ENCODE measurements at regions not wholly inside any gene's neighbourhood (a gene's known extent, or its start where the extent isn't known, plus 50 kb on each side); places are given as distances from the start of the nearest gene placed in this dataset.

DNA sequence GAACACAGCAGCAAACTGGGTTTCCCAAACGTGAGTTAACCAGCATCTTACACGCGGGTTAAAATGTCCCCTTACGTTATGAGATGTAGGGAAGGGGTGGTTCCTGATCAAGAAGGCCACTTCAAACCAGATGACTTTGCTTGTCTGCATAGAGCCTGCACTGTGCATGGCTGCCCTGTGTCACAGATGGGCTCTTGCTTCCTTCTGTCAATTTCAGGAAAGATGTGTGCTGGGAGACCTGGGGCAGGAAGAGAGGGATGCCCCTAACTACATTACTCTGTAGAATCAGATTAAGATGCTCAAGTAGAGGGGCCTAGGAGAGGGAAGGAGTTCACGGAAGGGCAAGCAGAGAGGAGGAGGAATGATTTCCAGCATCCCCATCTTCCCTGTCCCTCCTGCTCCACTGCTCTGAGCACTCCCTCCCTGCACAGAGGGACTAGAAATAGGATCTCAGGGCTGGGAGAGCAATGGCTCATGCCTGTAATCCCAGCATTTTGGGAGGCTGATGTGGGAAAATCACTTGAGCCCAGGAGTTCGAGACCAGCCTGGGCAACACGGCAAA, 63.5 kb upstream of the ZMYND8 start:
- H3K27ac ChIP-seq: no peak overlapping the region
- no peak for TF ChIP-seq EZH2 (IDR thresholded peaks at IDR 0.05)
- no peak for TF ChIP-seq CTCF (IDR thresholded peaks at IDR 0.05)
- TF ChIP-seq EZH2phosphoT487 (IDR thresholded peaks at IDR 0.05): no peak
- no peaks in the 10 kb centered on the region for H3K9me3 ChIP-seq (ENCODE audit: low read depth)
- H4K20me1 ChIP-seq (ENCODE audit: low read depth): no peaks in the 10 kb centered on the region
- Mint-ChIP-seq H3K27ac (no peak overlapping the region), H3K36me3 (no peaks in the 10 kb centered on the region), H3K27me3 (ENCODE audit: insufficient read depth, low read depth) (no peaks in the 10 kb centered on the region), H3K9me3 (no peaks in the 10 kb centered on the region), H3K4me3 (no peak overlapping the region), H3K4me1 (peaks cover 20% of the 10 kb centered on the region)
- H3K4me2 ChIP-seq: no peak overlapping the region
- peaks cover 7% of the 10 kb centered on the region for H3F3A ChIP-seq (ENCODE audit: low read depth)
- H3K36me3 ChIP-seq: no peaks in the 10 kb centered on the region
- no peaks in the 10 kb centered on the region for H3K27me3 ChIP-seq
- no peaks in the 10 kb centered on the region for H3K4me1 ChIP-seq
- H2AFZ ChIP-seq (replicated peaks): peak overlapping the region; percentile 55
- no peak overlapping the region for H3K9ac ChIP-seq
- H3K4me3 ChIP-seq: no peak overlapping the region
- no peak for DNase-seq (ENCODE audit: low spot score)
- no peaks in the 10 kb centered on the region for H3K79me2 ChIP-seq (ENCODE audit: low read depth)

GRCh38 chr20:47421076-47421475, 64.6 kb upstream of the ZMYND8 start:
- Histone ChIP-seq H3F3A (ENCODE audit: low read depth) (peaks cover 7% of the 10 kb centered on the region), H3K36me3 (no peaks in the 10 kb centered on the region), H4K20me1 (ENCODE audit: low read depth) (no peaks in the 10 kb centered on the region), H3K4me3 (no peak overlapping the region), H3K27ac (no peak overlapping the region), H3K79me2 (ENCODE audit: low read depth) (no peaks in the 10 kb centered on the region), H3K27me3 (no peaks in the 10 kb centered on the region), H3K9me3 (ENCODE audit: low read depth) (no peaks in the 10 kb centered on the region), H3K4me2 (no peak overlapping the region), H3K4me1 (no peaks in the 10 kb centered on the region), H3K9ac (no peak overlapping the region), H2AFZ (replicated peaks) (no peak overlapping the region)
- no peaks in the 10 kb centered on the region for H3K9me3 Mint-ChIP-seq
- no peak for DNase-seq (ENCODE audit: low spot score)
- H3K27me3 Mint-ChIP-seq (ENCODE audit: insufficient read depth, low read depth): no peaks in the 10 kb centered on the region
- peaks cover 18% of the 10 kb centered on the region for H3K4me1 Mint-ChIP-seq
- no peak for TF ChIP-seq EZH2phosphoT487 (IDR thresholded peaks at IDR 0.05)
- no peak for TF ChIP-seq EZH2 (IDR thresholded peaks at IDR 0.05)
- no peak for TF ChIP-seq CTCF (IDR thresholded peaks at IDR 0.05)
- H3K4me3 Mint-ChIP-seq: no peak overlapping the region
- no peak overlapping the region for H3K27ac Mint-ChIP-seq
- H3K36me3 Mint-ChIP-seq: no peaks in the 10 kb centered on the region

DNA sequence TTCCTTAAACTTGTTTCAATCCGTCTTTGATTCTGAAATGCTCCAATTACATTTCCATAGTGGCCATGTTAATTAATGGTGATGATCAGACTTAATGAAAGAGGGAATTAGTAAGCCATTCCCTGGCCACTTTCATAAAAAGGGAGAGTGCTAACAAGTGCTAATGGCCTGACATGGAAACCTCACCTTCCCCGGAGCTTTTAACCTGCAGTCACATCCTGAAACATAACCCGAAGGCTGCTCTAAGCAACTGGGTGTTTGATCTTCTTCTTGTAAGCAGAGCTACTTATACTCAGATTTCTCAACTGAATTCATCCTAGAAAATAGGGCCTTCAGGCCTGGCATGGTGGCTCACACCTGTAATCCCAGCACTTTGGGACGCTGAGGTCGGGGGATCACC, 67.1 kb upstream of the ZMYND8 start:
- Mint-ChIP-seq H3K27ac (no peak overlapping the region), H3K27me3 (ENCODE audit: insufficient read depth, low read depth) (no peaks in the 10 kb centered on the region), H3K4me1 (peaks cover 4% of the 10 kb centered on the region), H3K36me3 (peaks cover 2% of the 10 kb centered on the region), H3K9me3 (peaks cover 18% of the 10 kb centered on the region), H3K4me3 (no peak overlapping the region)
- H3K4me1 ChIP-seq: no peaks in the 10 kb centered on the region
- no peak overlapping the region for H3K27ac ChIP-seq
- TF ChIP-seq EZH2 (IDR thresholded peaks at IDR 0.05) (no peak), CTCF (IDR thresholded peaks at IDR 0.05) (no peak), EZH2phosphoT487 (IDR thresholded peaks at IDR 0.05) (no peak)
- no peak overlapping the region for H3K4me2 ChIP-seq
- H3K36me3 ChIP-seq: no peaks in the 10 kb centered on the region
- peaks cover 8% of the 10 kb centered on the region for H3K9me3 ChIP-seq (ENCODE audit: low read depth)
- peaks cover 7% of the 10 kb centered on the region for H3F3A ChIP-seq (ENCODE audit: low read depth)
- no peak overlapping the region for H3K9ac ChIP-seq
- no peaks in the 10 kb centered on the region for H4K20me1 ChIP-seq (ENCODE audit: low read depth)
- no peak overlapping the region for H3K4me3 ChIP-seq
- DNase-seq (ENCODE audit: low spot score): no peak
- no peak overlapping the region for H2AFZ ChIP-seq (replicated peaks)
- H3K79me2 ChIP-seq (ENCODE audit: low read depth): no peaks in the 10 kb centered on the region
- no peaks in the 10 kb centered on the region for H3K27me3 ChIP-seq

Data from neural progenitor cell (in vitro differentiated cells).